B cell (primary cell): ENCODE measurements at regions not wholly inside any gene's neighbourhood (a gene's known extent, or its start where the extent isn't known, plus 50 kb on each side); places are given as distances from the start of the nearest gene placed in this dataset.

Source experiments
- ATAC-seq: fragments of 200-7000 bp; cut with Tn5 transposase; one replicate; pipeline ENCODE4 v1.10.0; 2021; ENCODE audit warnings: low read depth, mild to moderate bottlenecking, moderate number of reproducible peaks, moderate library complexity
- CTCF ChIA-PET: fragments of 350-600 bp; sonication (Branson Sonifier 250); formaldehyde crosslinking; loops from one replicate; lab custom pipeline; 2021; ENCODE audit warnings: antibody characterized with exemption, inconsistent platforms; lab: Charles Lee
- POLR2A ChIA-PET: fragments of 350-600 bp; sonication (Branson Sonifier 250); formaldehyde crosslinking; loops from one replicate; lab custom pipeline; 2021; ENCODE audit warnings: antibody characterized with exemption; lab: Charles Lee
- DNase-seq: peaks from one replicate; pipeline ENCODE4 v3.0.0; 2013
- H2AFZ ChIP-seq: 2 replicates; pipeline ENCODE4 v1.6.1; 2012; ENCODE audit warnings: mild to moderate bottlenecking, low read depth, low read length; ENCODE audit not compliant: insufficient read depth, poor library complexity, severe bottlenecking
- H3K27ac ChIP-seq, 2 donors: 1 replicate in 1 of 2; 2 replicates in 1 of 2; pipeline ENCODE4 v1.5.1; 2012 to 2013; ENCODE audit warnings: low read length in 2 of 2, mild to moderate bottlenecking in 2 of 2, moderate library complexity in 1 of 2
- H3K27me3 ChIP-seq, 4 experiments: fragments of 200-600 bp in 1 of 4; sonication (generic) in 1 of 4; replicated peaks in 1 of 4; 1 replicate in 2 of 4; 2 replicates in 2 of 4; pipeline versions ENCODE4 v1.6.1 to v1.7.0; 2013 to 2016; ENCODE audit warnings: low read length in 3 of 4, mild to moderate bottlenecking in 2 of 4, mixed read lengths in 1 of 4, moderate library complexity in 1 of 4; ENCODE audit not compliant: insufficient read depth in 4 of 4, control insufficient read depth in 3 of 4; ENCODE audit errors: control extremely low read depth in 1 of 4
- H3K36me3 ChIP-seq, 2 experiments: replicated peaks in 1 of 2; 1 replicate in 1 of 2; 2 replicates in 1 of 2; pipeline versions ENCODE4 v1.6.1 to v1.7.1; 2013; ENCODE audit warnings: low read length in 1 of 2; ENCODE audit not compliant: insufficient read depth in 2 of 2, control insufficient read depth in 1 of 2; ENCODE audit errors: control extremely low read depth in 1 of 2, extremely low read depth in 1 of 2
- H3K4me1 ChIP-seq, 2 donors: fragments of 200-600 bp in 1 of 2; sonication (generic) in 1 of 2; 1 replicate in 1 of 2; 2 replicates in 1 of 2; pipeline versions ENCODE4 v1.5.1 to v1.6.1; 2013 to 2017; ENCODE audit warnings: low read length in 2 of 2; ENCODE audit not compliant: control insufficient read depth in 2 of 2, insufficient read depth in 2 of 2
- H3K4me2 ChIP-seq: replicated peaks from 2 replicates; pipeline ENCODE3; 2012; ENCODE audit warnings: mild to moderate bottlenecking, low read depth, low read length; ENCODE audit not compliant: poor library complexity, severe bottlenecking
- H3K4me3 ChIP-seq, 5 experiments: fragments of 200-600 bp in 1 of 5; sonication (generic) in 1 of 5; 1 replicate in 3 of 5; 2 replicates in 2 of 5; pipeline versions ENCODE4 v1.5.1 to v1.7.0; 2011 to 2016; ENCODE audit warnings: low read length in 4 of 5, mild to moderate bottlenecking in 4 of 5, low read depth in 2 of 5, control low read depth in 1 of 5, moderate library complexity in 1 of 5; ENCODE audit not compliant: insufficient read depth in 1 of 5; ENCODE audit errors: control extremely low read depth in 1 of 5, extremely low read depth in 1 of 5
- H3K79me2 ChIP-seq: fragments of 200-600 bp; sonication (generic); one replicate; pipeline ENCODE4 v1.6.0; 2016; ENCODE audit warnings: low read length; ENCODE audit not compliant: control insufficient read depth, insufficient read depth
- H3K9ac ChIP-seq: fragments of 200-600 bp; sonication (generic); 2 replicates; pipeline ENCODE4 v1.6.1; 2017; ENCODE audit warnings: mild to moderate bottlenecking, low read length, moderate library complexity
- H3K9me3 ChIP-seq, 3 donors: one replicate each; pipeline versions ENCODE4 v1.6.1 to v1.7.1; 2013; ENCODE audit warnings: low read length in 2 of 3; ENCODE audit not compliant: control insufficient read depth in 2 of 3, insufficient read depth in 1 of 3; ENCODE audit errors: control extremely low read depth in 1 of 3
- H4K20me1 ChIP-seq: 2 replicates; pipeline ENCODE4 v1.6.0; 2012; ENCODE audit warnings: mild to moderate bottlenecking, low read length; ENCODE audit not compliant: insufficient read depth, control insufficient read depth, poor library complexity, severe bottlenecking
- H3K27ac Mint-ChIP-seq: one replicate; pipeline ENCODE4 v1.8.0; 2021; ENCODE audit warnings: mixed read lengths
- H3K27me3 Mint-ChIP-seq: one replicate; pipeline ENCODE4 v1.8.0; 2021; ENCODE audit warnings: mixed read lengths
- H3K4me1 Mint-ChIP-seq: one replicate; pipeline ENCODE4 v1.8.0; 2021; ENCODE audit warnings: mixed read lengths
- H3K4me3 Mint-ChIP-seq: one replicate; pipeline ENCODE4 v1.8.0; 2021; ENCODE audit warnings: mixed read lengths
- H3K9me3 Mint-ChIP-seq: one replicate; pipeline ENCODE4 v1.8.0; 2022; ENCODE audit warnings: mixed read lengths; ENCODE audit not compliant: insufficient read depth
- CTCF ChIP-seq: fragments of 200-600 bp; IDR thresholded peaks from one replicate; pipeline ENCODE4 v1.8.0; 2022; ENCODE audit warnings: antibody characterized with exemption, mild to moderate bottlenecking
- EZH2 ChIP-seq: IDR thresholded peaks from 2 replicates; pipeline ENCODE4 v1.6.1; 2012; ENCODE audit warnings: borderline replicate concordance, low read depth, mild to moderate bottlenecking, moderate library complexity, low read length; ENCODE audit not compliant: insufficient read depth, poor library complexity, severe bottlenecking
- WGBS: methylation state at CpG from one replicate; pipeline ENCODE4 v1.1.5; 2013; ENCODE audit warnings: missing lambda C conversion rate; ENCODE audit not compliant: insufficient coverage; 5-methylcytosine and 5-hydroxymethylcytosine counted together
- intact Hi-C: fragments of 100-400 bp; cut with micrococcal nuclease; formaldehyde crosslinking; loops from one replicate; pipeline ENCODE4 v1.10.0; 2022

DNA sequence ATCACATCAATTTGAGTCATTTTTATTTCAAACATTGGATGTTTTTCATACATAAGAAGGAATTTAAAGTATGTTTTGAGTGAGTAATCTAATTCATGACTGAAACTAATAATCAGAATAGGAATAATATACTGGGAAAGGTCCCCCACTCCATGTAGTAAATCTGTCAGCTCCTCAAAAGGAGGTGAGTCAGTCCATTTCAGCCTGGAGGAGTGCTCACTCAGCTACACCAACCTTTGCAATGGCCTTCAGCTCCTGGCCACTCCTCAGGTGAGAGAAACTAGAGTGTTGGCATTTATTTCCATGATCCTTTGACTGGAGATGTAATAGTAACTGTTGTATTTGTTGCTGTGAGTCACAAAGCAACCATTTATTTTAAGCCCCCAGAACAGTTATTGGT, 744.9 kb upstream of the ARRDC4 start:
- H3K9ac ChIP-seq, result no peak overlapping the region
- DNase-seq, result no peak
- no peaks in the 10 kb centered on the region for H3K4me1 ChIP-seq
- H3K27ac Mint-ChIP-seq, result no peak overlapping the region
- no peaks in the 10 kb centered on the region for H4K20me1 ChIP-seq
- no peaks in the 10 kb centered on the region for H3K36me3 ChIP-seq
- no peak for ATAC-seq
- no peak overlapping the region for H3K27ac ChIP-seq
- no peaks in the 10 kb centered on the region for H3K9me3 Mint-ChIP-seq
- no peak overlapping the region for H2AFZ ChIP-seq
- H3K4me3 ChIP-seq, result no peak overlapping the region
- H3K9me3 ChIP-seq, result no peaks in the 10 kb centered on the region
- ChIA-PET POLR2A (no interaction called here), CTCF (no interaction called here)
- no peak overlapping the region for H3K4me2 ChIP-seq
- TF ChIP-seq EZH2 (no peak), CTCF (no peak)
- H3K4me3 Mint-ChIP-seq, result no peak overlapping the region
- no peaks in the 10 kb centered on the region for H3K4me1 Mint-ChIP-seq
- intact Hi-C loops, result no loop called here
- no peaks in the 10 kb centered on the region for H3K79me2 ChIP-seq
- no peaks in the 10 kb centered on the region for H3K27me3 ChIP-seq
- no peaks in the 10 kb centered on the region for H3K27me3 Mint-ChIP-seq

- ATAC-seq, result no peak
- no peak overlapping the region for H2AFZ ChIP-seq
- 97% methylated on average over 44 of the region's 44 CpGs for WGBS
- H3K36me3 ChIP-seq, result no peaks in the 10 kb centered on the region
- no peaks in the 10 kb centered on the region for H4K20me1 ChIP-seq
- H3K4me1 ChIP-seq, result no peaks in the 10 kb centered on the region
- Mint-ChIP-seq H3K4me1 (no peaks in the 10 kb centered on the region), H3K27me3 (no peaks in the 10 kb centered on the region), H3K27ac (no peak overlapping the region), H3K4me3 (no peak overlapping the region), H3K9me3 (no peaks in the 10 kb centered on the region)
- no peaks in the 10 kb centered on the region for H3K27me3 ChIP-seq
- H3K9ac ChIP-seq, result no peak overlapping the region
- intact Hi-C loops, result no loop called here
- H3K27ac ChIP-seq, result no peak overlapping the region
- CTCF ChIA-PET, result no interaction called here
- H3K9me3 ChIP-seq, result peaks cover 0 to 6% (median 0%) of the 10 kb centered on the region in 3 donors
- no peak overlapping the region for H3K4me3 ChIP-seq
- POLR2A ChIA-PET, result no interaction called here
- no peaks in the 10 kb centered on the region for H3K79me2 ChIP-seq
- no peak for DNase-seq
- H3K4me2 ChIP-seq, result no peak overlapping the region
- no peak for TF ChIP-seq EZH2
- no peak for TF ChIP-seq CTCF
Measured at GRCh38 chr15:97224191-97224641, 736.3 kb upstream of the ARRDC4 start.
